K562 (cell line): ENCODE measurements at regions not wholly inside any gene's neighbourhood (a gene's known extent, or its start where the extent isn't known, plus 50 kb on each side); places are given as distances from the start of the nearest gene placed in this dataset.

Experiments used
- BHLHE40 ChIP-seq: IDR thresholded peaks from 2 replicates; pipeline ENCODE4 v1.6.1; 2011; ENCODE audit warnings: low read length, improper control_type of control experiment
- CBFB ChIP-seq: sonication (generic); formaldehyde crosslinking; IDR thresholded peaks from 2 replicates; pipeline ENCODE4 v1.4.0; 2020; ENCODE audit warnings: mild to moderate bottlenecking, missing genetic modification reagents
- ETV6 ChIP-seq, 3 experiments: fragments of 150-350 bp in 1 of 3; sonication (generic) in 1 of 3; formaldehyde crosslinking in 1 of 3; IDR thresholded peaks; 2 replicates each; pipeline versions ENCODE4 v1.6.1 to v1.8.0; 2014 to 2022; ENCODE audit warnings: borderline replicate concordance in 2 of 3, low read depth in 2 of 3, antibody characterized with exemption in 1 of 3, low read length in 1 of 3, mild to moderate bottlenecking in 1 of 3, missing genetic modification reagents in 1 of 3
- KDM4B ChIP-seq, 2 experiments: fragments of 450-650 bp in 1 of 2; sonication (generic) in 1 of 2; IDR thresholded peaks; 2 replicates each; pipeline ENCODE4 v1.6.1; 2016 to 2017; ENCODE audit warnings: borderline replicate concordance in 2 of 2, antibody characterized with exemption in 1 of 2, low read depth in 1 of 2, mild to moderate bottlenecking in 1 of 2
- PML ChIP-seq: IDR thresholded peaks from 2 replicates; pipeline ENCODE4 v1.6.1; 2012; ENCODE audit warnings: low read length, inconsistent platforms
- POLR2AphosphoS5 ChIP-seq: IDR thresholded peaks from 2 replicates; pipeline ENCODE4 v1.6.1; 2011; ENCODE audit warnings: mild to moderate bottlenecking, low read depth, low read length, moderate library complexity; ENCODE audit not compliant: control insufficient read depth, insufficient read depth
- RBM39 ChIP-seq: fragments of 200-400 bp; formaldehyde crosslinking; optimal IDR thresholded peaks from 2 replicates; pipeline ENCODE3; 2018; ENCODE audit warnings: low read depth, low read length
- RCOR1 ChIP-seq, 2 experiments: IDR thresholded peaks; 2 replicates each; pipeline ENCODE4 v1.6.1; 2012; ENCODE audit warnings: low read depth in 2 of 2, low read length in 2 of 2, borderline replicate concordance in 1 of 2, improper control_type of control experiment in 1 of 2
- ZFP30 ChIP-seq: fragments of 250-450 bp; sonication (Bioruptor Pico); IDR thresholded peaks from 2 replicates; pipeline ENCODE4 v1.8.0; 2022; ENCODE audit warnings: moderate library complexity, mild to moderate bottlenecking, inconsistent platforms, borderline replicate concordance
- ZNF121 ChIP-seq: sonication (generic); formaldehyde crosslinking; conservative IDR thresholded peaks from 2 replicates; pipeline ENCODE4 v1.8.0; 2022; ENCODE audit warnings: missing genetic modification reagents
- ZNF695 ChIP-seq: fragments of 450-650 bp; formaldehyde crosslinking; IDR thresholded peaks from 2 replicates; pipeline ENCODE4 v1.4.0; 2020; ENCODE audit warnings: mild to moderate bottlenecking, moderate library complexity
- TF ChIP-seq, protein P1 (sequence below): sonication (generic); formaldehyde crosslinking; IDR thresholded peaks from 2 replicates; pipeline ENCODE4 v1.8.0; 2022; ENCODE audit warnings: mild to moderate bottlenecking, missing genetic modification reagents, borderline replicate concordance
- TF ChIP-seq, protein P2 (sequence below), 2 experiments: fragments of 450-650 bp in 1 of 2; sonication (generic) in 1 of 2; formaldehyde crosslinking in 1 of 2; IDR thresholded peaks; 2 replicates each; pipeline versions ENCODE4 v1.7.1 to v1.9.0; 2016 to 2022; ENCODE audit warnings: inconsistent platforms in 1 of 2, mild to moderate bottlenecking in 1 of 2, missing genetic modification reagents in 1 of 2
- TF ChIP-seq, protein P3 (sequence below), 3 experiments: IDR thresholded peaks in 2 of 3; conservative IDR thresholded peaks in 1 of 3; 2 replicates each; pipeline ENCODE4 v1.5.1; 2011 to 2012; ENCODE audit warnings: low read length in 3 of 3, mild to moderate bottlenecking in 3 of 3, control low read depth in 2 of 3, improper control_type of control experiment in 1 of 3, inconsistent platforms in 1 of 3, low read depth in 1 of 3, mixed read lengths in 1 of 3, moderate library complexity in 1 of 3; ENCODE audit not compliant: insufficient read depth in 2 of 3

DNA sequence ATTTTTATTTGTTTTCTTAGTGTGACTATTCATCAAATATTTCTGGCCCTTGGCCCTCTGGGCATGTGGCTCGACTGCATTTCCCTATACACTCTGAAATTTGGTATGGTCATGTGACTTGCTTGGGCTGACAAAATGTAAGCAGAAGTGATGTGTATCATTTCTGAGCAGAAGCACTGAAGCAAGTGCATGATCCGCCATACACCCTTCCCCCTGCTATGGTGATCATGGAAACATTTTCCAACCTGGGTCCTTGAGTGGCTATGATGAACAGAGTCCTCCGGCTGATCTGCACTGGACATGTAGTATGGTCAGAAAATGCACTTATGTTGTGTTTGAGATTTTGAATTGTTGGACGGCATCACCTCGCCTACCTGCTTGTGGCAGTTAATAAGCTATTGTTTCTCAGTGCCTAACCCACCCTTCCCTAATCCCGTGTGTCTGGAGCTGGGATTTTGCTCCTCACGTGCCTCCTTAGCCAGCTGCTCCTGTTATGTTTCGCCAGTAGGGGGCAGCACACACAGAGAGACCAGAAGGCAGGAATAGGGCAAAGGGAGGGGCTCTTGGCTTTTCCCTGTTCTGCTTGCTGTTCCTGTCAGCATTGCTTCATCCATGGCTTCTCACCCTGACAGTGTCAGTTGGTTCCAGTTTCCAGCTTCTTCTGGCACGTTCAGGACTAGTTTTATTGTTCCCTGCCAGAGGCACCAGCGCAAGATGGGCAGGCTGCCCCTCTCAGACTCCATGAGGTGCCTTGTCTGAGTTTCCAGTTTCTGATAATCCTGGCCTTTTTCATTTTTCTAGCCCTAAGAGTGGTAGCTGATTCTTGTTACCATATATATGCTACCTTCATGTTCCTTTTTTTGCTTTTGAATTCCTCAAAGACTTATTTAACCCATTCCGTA, 207.4 kb downstream of the ARL6IP6 start:
- TF ChIP-seq, protein P1, sequence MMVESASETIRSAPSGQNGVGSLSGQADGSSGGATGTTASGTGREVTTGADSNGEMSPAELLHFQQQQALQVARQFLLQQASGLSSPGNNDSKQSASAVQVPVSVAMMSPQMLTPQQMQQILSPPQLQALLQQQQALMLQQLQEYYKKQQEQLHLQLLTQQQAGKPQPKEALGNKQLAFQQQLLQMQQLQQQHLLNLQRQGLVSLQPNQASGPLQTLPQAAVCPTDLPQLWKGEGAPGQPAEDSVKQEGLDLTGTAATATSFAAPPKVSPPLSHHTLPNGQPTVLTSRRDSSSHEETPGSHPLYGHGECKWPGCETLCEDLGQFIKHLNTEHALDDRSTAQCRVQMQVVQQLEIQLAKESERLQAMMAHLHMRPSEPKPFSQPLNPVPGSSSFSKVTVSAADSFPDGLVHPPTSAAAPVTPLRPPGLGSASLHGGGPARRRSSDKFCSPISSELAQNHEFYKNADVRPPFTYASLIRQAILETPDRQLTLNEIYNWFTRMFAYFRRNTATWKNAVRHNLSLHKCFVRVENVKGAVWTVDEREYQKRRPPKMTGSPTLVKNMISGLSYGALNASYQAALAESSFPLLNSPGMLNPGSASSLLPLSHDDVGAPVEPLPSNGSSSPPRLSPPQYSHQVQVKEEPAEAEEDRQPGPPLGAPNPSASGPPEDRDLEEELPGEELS: no peak
- TF ChIP-seq KDM4B (IDR thresholded peaks at IDR 0.05; ENCODE audit: borderline replicate concordance in 2 of 2, low read depth in 1 of 2) (no peak), ZFP30 (no peak), ZNF695 (CRISPR knock-in tag) (no peak), BHLHE40 (peak; percentile 91), PML (no peak), POLR2AphosphoS5 (no peak), ETV6 (IDR thresholded peaks at IDR 0.05; ENCODE audit: borderline replicate concordance in 1 of 2, low read depth in 2 of 2, low read length in 1 of 2) (no peak), ETV6 (CRISPR knock-in tag; IDR thresholded peaks at IDR 0.05; ENCODE audit: borderline replicate concordance) (no peak), RBM39 (no peak), CBFB (CRISPR knock-in tag) (no peak), RCOR1 (IDR thresholded peaks at IDR 0.05; ENCODE audit: borderline replicate concordance in 1 of 2, low read depth in 2 of 2, low read length in 2 of 2) (no peak), ZNF121 (CRISPR knock-in tag) (no peak)
- TF ChIP-seq, protein P2, sequence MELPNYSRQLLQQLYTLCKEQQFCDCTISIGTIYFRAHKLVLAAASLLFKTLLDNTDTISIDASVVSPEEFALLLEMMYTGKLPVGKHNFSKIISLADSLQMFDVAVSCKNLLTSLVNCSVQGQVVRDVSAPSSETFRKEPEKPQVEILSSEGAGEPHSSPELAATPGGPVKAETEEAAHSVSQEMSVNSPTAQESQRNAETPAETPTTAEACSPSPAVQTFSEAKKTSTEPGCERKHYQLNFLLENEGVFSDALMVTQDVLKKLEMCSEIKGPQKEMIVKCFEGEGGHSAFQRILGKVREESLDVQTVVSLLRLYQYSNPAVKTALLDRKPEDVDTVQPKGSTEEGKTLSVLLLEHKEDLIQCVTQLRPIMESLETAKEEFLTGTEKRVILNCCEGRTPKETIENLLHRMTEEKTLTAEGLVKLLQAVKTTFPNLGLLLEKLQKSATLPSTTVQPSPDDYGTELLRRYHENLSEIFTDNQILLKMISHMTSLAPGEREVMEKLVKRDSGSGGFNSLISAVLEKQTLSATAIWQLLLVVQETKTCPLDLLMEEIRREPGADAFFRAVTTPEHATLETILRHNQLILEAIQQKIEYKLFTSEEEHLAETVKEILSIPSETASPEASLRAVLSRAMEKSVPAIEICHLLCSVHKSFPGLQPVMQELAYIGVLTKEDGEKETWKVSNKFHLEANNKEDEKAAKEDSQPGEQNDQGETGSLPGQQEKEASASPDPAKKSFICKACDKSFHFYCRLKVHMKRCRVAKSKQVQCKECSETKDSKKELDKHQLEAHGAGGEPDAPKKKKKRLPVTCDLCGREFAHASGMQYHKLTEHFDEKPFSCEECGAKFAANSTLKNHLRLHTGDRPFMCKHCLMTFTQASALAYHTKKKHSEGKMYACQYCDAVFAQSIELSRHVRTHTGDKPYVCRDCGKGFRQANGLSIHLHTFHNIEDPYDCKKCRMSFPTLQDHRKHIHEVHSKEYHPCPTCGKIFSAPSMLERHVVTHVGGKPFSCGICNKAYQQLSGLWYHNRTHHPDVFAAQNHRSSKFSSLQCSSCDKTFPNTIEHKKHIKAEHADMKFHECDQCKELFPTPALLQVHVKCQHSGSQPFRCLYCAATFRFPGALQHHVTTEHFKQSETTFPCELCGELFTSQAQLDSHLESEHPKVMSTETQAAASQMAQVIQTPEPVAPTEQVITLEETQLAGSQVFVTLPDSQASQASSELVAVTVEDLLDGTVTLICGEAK (IDR thresholded peaks at IDR 0.05): no peak
- TF ChIP-seq, protein P2 (CRISPR knock-in tag; IDR thresholded peaks at IDR 0.05): no peak
- TF ChIP-seq, protein P3, sequence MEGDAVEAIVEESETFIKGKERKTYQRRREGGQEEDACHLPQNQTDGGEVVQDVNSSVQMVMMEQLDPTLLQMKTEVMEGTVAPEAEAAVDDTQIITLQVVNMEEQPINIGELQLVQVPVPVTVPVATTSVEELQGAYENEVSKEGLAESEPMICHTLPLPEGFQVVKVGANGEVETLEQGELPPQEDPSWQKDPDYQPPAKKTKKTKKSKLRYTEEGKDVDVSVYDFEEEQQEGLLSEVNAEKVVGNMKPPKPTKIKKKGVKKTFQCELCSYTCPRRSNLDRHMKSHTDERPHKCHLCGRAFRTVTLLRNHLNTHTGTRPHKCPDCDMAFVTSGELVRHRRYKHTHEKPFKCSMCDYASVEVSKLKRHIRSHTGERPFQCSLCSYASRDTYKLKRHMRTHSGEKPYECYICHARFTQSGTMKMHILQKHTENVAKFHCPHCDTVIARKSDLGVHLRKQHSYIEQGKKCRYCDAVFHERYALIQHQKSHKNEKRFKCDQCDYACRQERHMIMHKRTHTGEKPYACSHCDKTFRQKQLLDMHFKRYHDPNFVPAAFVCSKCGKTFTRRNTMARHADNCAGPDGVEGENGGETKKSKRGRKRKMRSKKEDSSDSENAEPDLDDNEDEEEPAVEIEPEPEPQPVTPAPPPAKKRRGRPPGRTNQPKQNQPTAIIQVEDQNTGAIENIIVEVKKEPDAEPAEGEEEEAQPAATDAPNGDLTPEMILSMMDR (IDR thresholded peaks at IDR 0.05 in 2 of 3, conservative IDR thresholded peaks at IDR 0.05 in 1 of 3; ENCODE audit: insufficient read depth in 2 of 3, low read depth in 1 of 3, low read length in 3 of 3): peak; percentile 48 to 66 (median 54)
